ENCODE measurements at regions not wholly inside any gene's neighbourhood (a gene's known extent, or its start where the extent isn't known, plus 50 kb on each side); places are given as distances from the start of the nearest gene placed in this dataset.

GRCh38 chr3:144754076-144754783 is 782.6 kb downstream of the DIPK2A start:
- TF ChIP-seq EZH2 (IDR thresholded peaks at IDR 0.05; ENCODE audit: borderline replicate concordance, insufficient read depth, low read length, poor library complexity, severe bottlenecking) (no peak), POLR2AphosphoS5 (IDR thresholded peaks at IDR 0.05) (no peak), EP300 (conservative IDR thresholded peaks at IDR 0.05; ENCODE audit: poor library complexity, severe bottlenecking) (no peak), TAF1 (IDR thresholded peaks at IDR 0.05; ENCODE audit: low read depth) (no peak), SMC3 (conservative IDR thresholded peaks at IDR 0.05; ENCODE audit: poor library complexity) (no peak), MXI1 (conservative IDR thresholded peaks at IDR 0.05; ENCODE audit: poor library complexity, severe bottlenecking) (no peak), RAD21 (conservative IDR thresholded peaks at IDR 0.05) (no peak)
- TF ChIP-seq, protein P1, sequence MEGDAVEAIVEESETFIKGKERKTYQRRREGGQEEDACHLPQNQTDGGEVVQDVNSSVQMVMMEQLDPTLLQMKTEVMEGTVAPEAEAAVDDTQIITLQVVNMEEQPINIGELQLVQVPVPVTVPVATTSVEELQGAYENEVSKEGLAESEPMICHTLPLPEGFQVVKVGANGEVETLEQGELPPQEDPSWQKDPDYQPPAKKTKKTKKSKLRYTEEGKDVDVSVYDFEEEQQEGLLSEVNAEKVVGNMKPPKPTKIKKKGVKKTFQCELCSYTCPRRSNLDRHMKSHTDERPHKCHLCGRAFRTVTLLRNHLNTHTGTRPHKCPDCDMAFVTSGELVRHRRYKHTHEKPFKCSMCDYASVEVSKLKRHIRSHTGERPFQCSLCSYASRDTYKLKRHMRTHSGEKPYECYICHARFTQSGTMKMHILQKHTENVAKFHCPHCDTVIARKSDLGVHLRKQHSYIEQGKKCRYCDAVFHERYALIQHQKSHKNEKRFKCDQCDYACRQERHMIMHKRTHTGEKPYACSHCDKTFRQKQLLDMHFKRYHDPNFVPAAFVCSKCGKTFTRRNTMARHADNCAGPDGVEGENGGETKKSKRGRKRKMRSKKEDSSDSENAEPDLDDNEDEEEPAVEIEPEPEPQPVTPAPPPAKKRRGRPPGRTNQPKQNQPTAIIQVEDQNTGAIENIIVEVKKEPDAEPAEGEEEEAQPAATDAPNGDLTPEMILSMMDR (IDR thresholded peaks at IDR 0.05; ENCODE audit: poor library complexity, severe bottlenecking) = no peak
- TF ChIP-seq, protein P2, sequence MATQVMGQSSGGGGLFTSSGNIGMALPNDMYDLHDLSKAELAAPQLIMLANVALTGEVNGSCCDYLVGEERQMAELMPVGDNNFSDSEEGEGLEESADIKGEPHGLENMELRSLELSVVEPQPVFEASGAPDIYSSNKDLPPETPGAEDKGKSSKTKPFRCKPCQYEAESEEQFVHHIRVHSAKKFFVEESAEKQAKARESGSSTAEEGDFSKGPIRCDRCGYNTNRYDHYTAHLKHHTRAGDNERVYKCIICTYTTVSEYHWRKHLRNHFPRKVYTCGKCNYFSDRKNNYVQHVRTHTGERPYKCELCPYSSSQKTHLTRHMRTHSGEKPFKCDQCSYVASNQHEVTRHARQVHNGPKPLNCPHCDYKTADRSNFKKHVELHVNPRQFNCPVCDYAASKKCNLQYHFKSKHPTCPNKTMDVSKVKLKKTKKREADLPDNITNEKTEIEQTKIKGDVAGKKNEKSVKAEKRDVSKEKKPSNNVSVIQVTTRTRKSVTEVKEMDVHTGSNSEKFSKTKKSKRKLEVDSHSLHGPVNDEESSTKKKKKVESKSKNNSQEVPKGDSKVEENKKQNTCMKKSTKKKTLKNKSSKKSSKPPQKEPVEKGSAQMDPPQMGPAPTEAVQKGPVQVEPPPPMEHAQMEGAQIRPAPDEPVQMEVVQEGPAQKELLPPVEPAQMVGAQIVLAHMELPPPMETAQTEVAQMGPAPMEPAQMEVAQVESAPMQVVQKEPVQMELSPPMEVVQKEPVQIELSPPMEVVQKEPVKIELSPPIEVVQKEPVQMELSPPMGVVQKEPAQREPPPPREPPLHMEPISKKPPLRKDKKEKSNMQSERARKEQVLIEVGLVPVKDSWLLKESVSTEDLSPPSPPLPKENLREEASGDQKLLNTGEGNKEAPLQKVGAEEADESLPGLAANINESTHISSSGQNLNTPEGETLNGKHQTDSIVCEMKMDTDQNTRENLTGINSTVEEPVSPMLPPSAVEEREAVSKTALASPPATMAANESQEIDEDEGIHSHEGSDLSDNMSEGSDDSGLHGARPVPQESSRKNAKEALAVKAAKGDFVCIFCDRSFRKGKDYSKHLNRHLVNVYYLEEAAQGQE (IDR thresholded peaks at IDR 0.05; ENCODE audit: borderline replicate concordance) = no peak
